Breast epithelium (tissue), 4 donors: ENCODE measurements at regions not wholly inside any gene's neighbourhood (a gene's known extent, or its start where the extent isn't known, plus 50 kb on each side); places are given as distances from the start of the nearest gene placed in this dataset.
A peak's percentile ranks its signal among the peaks of the same experiment; 100 is the strongest.

Experiments
- DNase-seq, 2 donors: peaks; one replicate each; pipeline ENCODE4 v3.0.0-alpha.2; 2019; ENCODE audit warnings: low spot score in 2 of 2
- H3K27ac ChIP-seq, 2 donors: fragments of 200-600 bp; sonication (generic) in 1 of 2; one replicate each; pipeline ENCODE4 v1.5.1; 2016 to 2019; ENCODE audit warnings: mild to moderate bottlenecking in 1 of 2
- H3K27me3 ChIP-seq, 2 donors: fragments of 200-600 bp; sonication (generic) in 1 of 2; one replicate each; pipeline versions ENCODE4 v1.5.1 to v1.6.0; 2017 to 2019; ENCODE audit warnings: control low read depth in 1 of 2, mild to moderate bottlenecking in 1 of 2
- H3K36me3 ChIP-seq: fragments of 200-600 bp; one replicate; pipeline ENCODE4 v1.5.1; 2019
- H3K4me1 ChIP-seq, 2 donors: fragments of 200-600 bp; sonication (generic); one replicate each; pipeline ENCODE4 v1.5.1; 2016 to 2019; ENCODE audit warnings: control low read depth in 1 of 2
- H3K4me3 ChIP-seq, 3 donors: fragments of 200-600 bp; sonication (generic); 1 replicate in 2 of 3; 2 replicates in 1 of 3; pipeline ENCODE4 v1.5.1; 2016 to 2019; ENCODE audit warnings: mild to moderate bottlenecking in 3 of 3, moderate library complexity in 2 of 3
- H3K9me3 ChIP-seq, 2 donors: fragments of 200-600 bp; sonication (generic) in 1 of 2; one replicate each; pipeline ENCODE4 v1.5.1; 2016 to 2019; ENCODE audit warnings: control low read depth in 1 of 2
- POLR2A ChIP-seq: fragments of 450-650 bp; IDR thresholded peaks from one replicate; pipeline ENCODE4 v1.6.1; 2016; ENCODE audit warnings: antibody characterized with exemption, mild to moderate bottlenecking, moderate library complexity
- POLR2AphosphoS5 ChIP-seq, 3 donors: sonication (generic); formaldehyde crosslinking; IDR thresholded peaks; one replicate each; pipeline ENCODE4 v1.6.1; 2017; ENCODE audit warnings: antibody characterized with exemption in 3 of 3
- intact Hi-C: fragments of 100-400 bp; cut with DNase I; formaldehyde crosslinking; loops from one replicate; pipeline ENCODE4 v1.15.1; 2023; ENCODE audit warnings: low total_unique reads
- TF ChIP-seq, protein P1 (sequence below), 3 donors: fragments of 450-650 bp; IDR thresholded peaks; one replicate each; pipeline ENCODE4 v1.5.1; 2016 to 2017; ENCODE audit warnings: antibody characterized with exemption in 3 of 3, mild to moderate bottlenecking in 3 of 3, moderate library complexity in 3 of 3

DNA sequence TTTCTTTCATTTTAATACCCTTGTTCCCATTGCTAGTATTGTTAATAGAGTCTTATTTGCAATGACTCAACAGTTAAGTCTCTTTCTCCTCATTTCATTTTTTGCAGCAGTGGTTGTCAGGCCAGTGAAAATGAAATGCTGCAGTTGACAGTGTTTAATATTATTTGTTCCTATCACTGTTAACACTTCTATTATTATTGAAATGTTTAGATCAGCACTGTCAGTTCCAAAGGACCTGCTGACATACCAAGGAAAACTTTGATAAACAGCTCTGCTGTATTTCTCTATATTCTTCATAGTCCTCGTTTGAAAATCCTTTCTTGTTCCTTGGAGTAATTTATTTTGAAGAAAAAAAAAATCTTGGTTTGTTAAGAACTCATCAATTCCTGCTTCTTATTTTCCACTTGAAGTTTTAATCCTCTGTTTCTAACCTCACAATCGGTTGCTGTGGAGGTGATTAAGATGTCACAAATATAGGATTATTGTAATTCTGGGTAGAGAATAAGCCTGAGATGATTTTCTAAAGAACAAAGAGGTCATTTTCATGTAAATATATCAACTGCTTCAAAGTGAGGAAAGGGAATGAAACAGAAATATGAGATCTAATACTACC lies 1065.9 kb upstream of the CITED2 start:
- no peak overlapping the region for H3K27ac ChIP-seq
- H3K4me1 ChIP-seq, result no peaks in the 10 kb centered on the region

GRCh38 chr6:140438346-140438735 lies 1063.9 kb upstream of the CITED2 start:
- H3K4me1 ChIP-seq, result no peaks in the 10 kb centered on the region
- intact Hi-C loops, result no loop called here
- no peaks in the 10 kb centered on the region for H3K27me3 ChIP-seq
- peak overlapping the region; percentile 68 to 85 for H3K27ac ChIP-seq
- H3K36me3 ChIP-seq, result no peaks in the 10 kb centered on the region
- no peaks in the 10 kb centered on the region for H3K9me3 ChIP-seq
- TF ChIP-seq POLR2AphosphoS5 (IDR thresholded peaks at IDR 0.05), result no peak
- TF ChIP-seq, protein P1, sequence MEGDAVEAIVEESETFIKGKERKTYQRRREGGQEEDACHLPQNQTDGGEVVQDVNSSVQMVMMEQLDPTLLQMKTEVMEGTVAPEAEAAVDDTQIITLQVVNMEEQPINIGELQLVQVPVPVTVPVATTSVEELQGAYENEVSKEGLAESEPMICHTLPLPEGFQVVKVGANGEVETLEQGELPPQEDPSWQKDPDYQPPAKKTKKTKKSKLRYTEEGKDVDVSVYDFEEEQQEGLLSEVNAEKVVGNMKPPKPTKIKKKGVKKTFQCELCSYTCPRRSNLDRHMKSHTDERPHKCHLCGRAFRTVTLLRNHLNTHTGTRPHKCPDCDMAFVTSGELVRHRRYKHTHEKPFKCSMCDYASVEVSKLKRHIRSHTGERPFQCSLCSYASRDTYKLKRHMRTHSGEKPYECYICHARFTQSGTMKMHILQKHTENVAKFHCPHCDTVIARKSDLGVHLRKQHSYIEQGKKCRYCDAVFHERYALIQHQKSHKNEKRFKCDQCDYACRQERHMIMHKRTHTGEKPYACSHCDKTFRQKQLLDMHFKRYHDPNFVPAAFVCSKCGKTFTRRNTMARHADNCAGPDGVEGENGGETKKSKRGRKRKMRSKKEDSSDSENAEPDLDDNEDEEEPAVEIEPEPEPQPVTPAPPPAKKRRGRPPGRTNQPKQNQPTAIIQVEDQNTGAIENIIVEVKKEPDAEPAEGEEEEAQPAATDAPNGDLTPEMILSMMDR (IDR thresholded peaks at IDR 0.05), result no peak
- TF ChIP-seq POLR2A, result no peak
- no peak for DNase-seq
- no peak overlapping the region for H3K4me3 ChIP-seq

More for the DNA sequence above, 1065.9 kb upstream of the CITED2 start:
- Histone ChIP-seq H3K4me3 (no peak overlapping the region), H3K9me3 (no peaks in the 10 kb centered on the region), H3K36me3 (no peaks in the 10 kb centered on the region), H3K27me3 (no peaks in the 10 kb centered on the region)
- no peak for DNase-seq
- TF ChIP-seq POLR2AphosphoS5 (IDR thresholded peaks at IDR 0.05) (no peak), POLR2A (no peak)
- TF ChIP-seq, protein P1 (IDR thresholded peaks at IDR 0.05), result no peak
- intact Hi-C loops, result no loop called here

DNA sequence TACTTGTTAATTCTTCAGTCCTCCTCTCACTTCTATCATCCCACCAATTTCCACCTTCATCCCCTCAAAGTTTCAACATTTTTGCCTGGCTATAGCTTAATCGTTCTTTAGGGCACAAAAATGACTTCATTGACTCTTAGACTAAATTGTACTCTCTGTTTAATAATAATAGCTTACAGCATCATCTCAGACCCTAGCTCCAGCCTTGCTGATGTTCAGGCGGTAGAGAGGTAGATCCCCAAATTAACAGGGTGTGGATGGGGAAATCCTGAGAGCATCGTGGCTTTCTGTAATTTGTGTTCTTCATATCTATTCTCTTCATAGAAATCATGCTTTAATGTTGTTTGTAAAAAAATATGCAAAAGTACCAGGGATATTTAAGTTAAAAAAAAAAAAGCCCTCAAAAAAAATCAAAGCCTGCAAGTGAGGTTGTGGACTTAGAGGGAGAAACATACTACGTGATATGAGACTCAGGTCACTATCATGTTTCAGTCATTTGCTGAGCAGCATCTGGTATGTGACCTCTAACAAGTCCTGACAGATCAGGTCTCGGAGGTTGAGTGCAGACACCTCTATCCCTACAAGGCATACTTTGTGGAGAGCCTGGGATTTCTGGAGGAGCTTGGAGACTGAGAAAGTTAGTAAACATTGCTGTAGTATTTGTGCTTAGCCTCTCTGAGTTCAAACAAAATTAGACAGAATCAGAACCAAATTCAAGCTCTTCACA lies 1063.3 kb upstream of the CITED2 start:
- Histone ChIP-seq H3K27ac (peak overlapping the region; percentile 76 to 85), H3K27me3 (no peaks in the 10 kb centered on the region), H3K9me3 (no peaks in the 10 kb centered on the region), H3K4me3 (no peak overlapping the region), H3K36me3 (no peaks in the 10 kb centered on the region), H3K4me1 (no peaks in the 10 kb centered on the region)
- no peak for DNase-seq
- TF ChIP-seq POLR2AphosphoS5 (IDR thresholded peaks at IDR 0.05) (no peak), POLR2A (no peak)
- TF ChIP-seq, protein P1 (IDR thresholded peaks at IDR 0.05), result no peak
- intact Hi-C loops, result no loop called here

DNA sequence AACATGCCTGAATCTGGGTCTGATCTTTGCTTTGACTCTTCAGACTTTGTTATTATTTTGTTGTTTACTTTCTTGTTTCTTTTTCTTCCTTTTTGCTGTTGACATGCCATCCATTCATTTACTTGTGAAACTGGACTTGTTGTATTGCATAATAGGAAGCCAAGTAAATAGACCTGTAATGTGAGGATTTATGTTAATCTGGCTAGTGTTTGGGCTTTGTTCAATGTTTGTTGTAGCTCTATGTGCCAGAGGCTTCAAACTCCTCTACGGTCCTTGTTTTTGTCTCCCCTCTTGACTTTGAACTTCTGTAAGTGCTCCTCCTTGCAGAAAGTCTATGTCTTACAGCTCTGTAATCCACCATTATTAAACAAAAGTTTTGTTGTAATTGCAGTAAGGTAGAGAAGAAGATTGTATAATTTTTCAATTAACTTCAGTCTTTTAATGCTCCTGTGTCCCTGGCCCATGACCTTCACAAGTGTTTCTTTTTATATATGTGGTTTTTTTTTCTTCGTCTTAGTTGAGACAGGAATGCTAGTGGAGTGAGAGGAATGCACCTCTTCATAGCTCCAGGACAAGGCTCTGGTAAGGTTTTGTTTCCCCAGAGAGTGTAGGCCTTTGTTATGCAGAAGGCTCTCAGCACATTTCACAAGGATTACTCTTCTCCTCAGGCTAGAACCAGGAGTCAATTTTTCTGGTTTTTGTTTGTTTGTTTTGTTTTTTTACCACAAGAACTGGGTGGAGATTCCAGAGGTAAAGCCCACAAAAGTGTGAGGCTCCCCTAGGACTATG lies 1061.8 kb upstream of the CITED2 start:
- Histone ChIP-seq H3K4me3 (no peak overlapping the region), H3K9me3 (no peaks in the 10 kb centered on the region), H3K36me3 (no peaks in the 10 kb centered on the region), H3K4me1 (no peaks in the 10 kb centered on the region), H3K27ac (peak overlapping the region; percentile 76 to 85), H3K27me3 (no peaks in the 10 kb centered on the region)
- TF ChIP-seq POLR2AphosphoS5 (IDR thresholded peaks at IDR 0.05) (no peak), POLR2A (no peak)
- TF ChIP-seq, protein P1 (IDR thresholded peaks at IDR 0.05), result no peak
- intact Hi-C loops, result no loop called here
- peak in 1 of 2 donors; percentile 45 for DNase-seq

DNA sequence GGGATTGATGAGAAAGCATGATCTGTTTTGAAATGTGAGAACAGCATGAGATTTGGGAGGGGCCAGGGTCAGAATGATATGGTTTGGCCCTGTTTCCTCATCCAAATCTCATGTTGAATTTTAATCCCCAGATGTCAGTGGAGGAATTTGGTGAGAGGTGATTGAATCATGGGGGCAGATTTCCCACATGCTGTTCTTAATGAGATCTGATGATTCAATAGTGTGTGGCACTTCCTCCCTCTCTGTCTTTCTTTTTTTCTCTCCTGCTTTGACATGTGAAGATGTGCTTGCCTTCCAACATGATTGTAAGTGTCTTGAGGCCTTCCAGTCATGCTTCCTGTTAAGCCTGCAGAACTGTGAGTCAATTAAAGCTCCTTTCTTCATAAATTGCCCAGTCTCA lies 1060.3 kb upstream of the CITED2 start:
- TF ChIP-seq POLR2AphosphoS5 (IDR thresholded peaks at IDR 0.05) (no peak), POLR2A (no peak)
- TF ChIP-seq, protein P1 (IDR thresholded peaks at IDR 0.05), result no peak

More for the DNA sequence above, 1060.3 kb upstream of the CITED2 start:
- Histone ChIP-seq H3K4me1 (no peaks in the 10 kb centered on the region), H3K9me3 (no peaks in the 10 kb centered on the region), H3K36me3 (no peaks in the 10 kb centered on the region), H3K27me3 (no peaks in the 10 kb centered on the region), H3K4me3 (no peak overlapping the region), H3K27ac (no peak overlapping the region)
- no peak for DNase-seq
- intact Hi-C loops, result loop anchor here (5.0 kb wide), 1 partner anchor 1617 kb away; no protein-coding TSS in a partner anchor
